ENCODE measurements at regions not wholly inside any gene's neighbourhood (a gene's known extent, or its start where the extent isn't known, plus 50 kb on each side); places are given as distances from the start of the nearest gene placed in this dataset.
A peak's percentile ranks its signal among the peaks of the same experiment; 100 is the strongest.
"Not testable (repeated sequence)": the region's sequence is repeated elsewhere in the genome, so short reads cannot be mapped to it uniquely, and the experiment has no call there.

DNA sequence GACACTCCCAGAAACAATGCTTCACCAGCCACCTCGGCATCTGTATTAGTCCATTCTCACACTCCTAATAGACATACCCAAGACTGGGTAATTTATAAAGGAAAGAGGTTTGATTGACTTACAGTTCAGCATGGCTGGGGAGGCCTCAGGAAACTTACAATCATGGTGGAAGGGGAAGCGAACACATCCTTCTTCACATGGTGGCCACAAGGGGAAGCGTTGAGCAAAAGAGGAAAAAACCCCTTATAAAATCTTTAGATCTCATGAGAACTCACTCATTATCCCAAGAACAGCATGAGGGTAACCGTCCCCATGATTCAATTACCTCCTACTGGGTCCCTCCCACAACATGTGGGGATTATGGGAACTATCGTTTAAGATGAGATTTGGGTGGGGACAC lies 140.9 kb downstream of the LIG4 start:
- not testable (repeated sequence) for DNase-seq

DNA sequence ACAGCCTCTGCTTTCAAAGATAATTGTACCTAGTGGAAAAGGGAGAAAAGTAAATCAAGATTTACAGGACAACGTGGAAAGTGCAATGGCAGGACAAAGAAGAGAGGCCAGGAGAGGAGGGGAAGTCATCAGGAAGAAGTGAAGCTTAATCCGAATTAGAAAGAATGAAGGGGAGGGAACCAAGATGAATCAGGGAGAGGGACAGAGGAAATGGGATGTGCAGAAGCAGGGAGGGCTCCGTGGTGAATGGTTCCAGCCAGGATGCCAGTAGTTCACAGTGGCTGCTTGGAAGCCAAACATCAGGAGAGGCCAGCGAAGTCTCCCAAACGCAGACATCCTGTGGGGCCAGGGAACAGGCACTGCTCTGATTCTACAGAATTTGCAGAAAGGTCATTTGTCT lies 144.4 kb downstream of the LIG4 start:
- DNase-seq, result no peak

DNA sequence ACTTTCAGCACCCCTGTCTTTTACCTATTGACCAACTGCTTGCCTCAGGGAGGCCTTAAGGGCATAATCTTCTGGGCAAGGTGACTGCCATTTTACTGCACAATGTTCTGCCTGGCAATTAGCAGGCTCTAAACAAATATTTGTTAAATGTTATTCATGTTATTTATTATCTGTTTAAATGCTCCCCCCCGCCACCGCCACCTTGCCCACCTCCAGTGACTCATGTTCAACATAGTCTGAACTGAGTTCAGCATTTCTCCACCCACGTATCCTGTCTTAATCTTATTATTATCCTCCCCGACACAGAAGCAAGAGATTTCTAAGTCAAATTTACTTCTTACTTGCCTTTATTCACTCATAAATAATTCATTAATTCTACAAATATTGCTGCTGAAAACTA lies 144.8 kb downstream of the LIG4 start:
- no peak for DNase-seq

DNA sequence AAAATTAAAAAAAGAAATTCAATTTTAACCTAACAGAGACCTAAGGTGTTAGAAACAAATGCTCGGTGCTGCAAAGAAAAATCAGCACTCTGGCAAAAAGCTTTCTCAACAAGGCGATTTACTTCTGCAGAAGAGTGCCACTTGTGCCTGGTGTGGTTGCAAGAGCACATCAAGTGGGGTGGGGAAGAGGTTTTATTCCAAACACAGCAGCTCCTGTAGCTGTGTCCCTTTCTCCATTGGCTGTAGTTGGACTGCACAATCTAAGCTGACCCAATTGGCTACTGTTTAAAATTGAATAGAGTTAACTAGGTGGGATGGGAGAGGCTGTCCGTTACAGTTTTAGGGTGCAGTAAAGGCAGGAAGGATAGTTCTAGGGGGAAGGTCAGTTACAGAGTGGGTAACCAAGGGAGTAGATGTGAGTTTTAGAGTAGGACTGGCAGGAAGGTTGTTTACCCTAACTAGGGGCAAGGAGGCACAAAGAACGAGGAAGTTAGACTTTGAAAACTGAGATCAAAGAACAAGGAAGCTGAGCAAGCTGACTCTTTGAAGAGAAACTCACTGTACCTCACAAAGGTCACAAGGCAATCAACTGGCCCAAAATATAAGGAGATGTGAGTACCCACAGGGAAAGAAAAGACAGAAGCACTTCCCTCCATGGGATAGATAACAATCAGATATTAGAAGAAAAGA lies 145.7 kb downstream of the LIG4 start:
- DNase-seq, result no peak

DNA sequence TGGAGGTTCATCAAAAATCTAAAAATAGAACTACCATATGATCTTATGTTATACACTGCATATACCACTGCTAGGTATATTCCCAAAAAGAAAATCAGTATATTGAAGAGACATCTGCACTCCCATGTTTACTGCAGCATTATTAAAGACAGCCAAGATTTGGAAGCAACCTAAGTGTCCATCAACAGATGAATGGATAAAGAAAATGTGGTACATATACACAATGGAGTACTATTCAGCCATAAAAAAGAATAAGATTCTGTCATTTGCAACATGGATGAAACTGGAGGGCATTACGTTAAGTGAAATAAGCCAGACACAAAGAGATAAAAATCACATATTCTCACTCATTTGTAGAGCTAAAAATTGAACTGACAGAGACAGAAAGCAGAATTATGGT lies 151.0 kb downstream of the LIG4 start:
- DNase-seq, result not testable (repeated sequence)

DNA sequence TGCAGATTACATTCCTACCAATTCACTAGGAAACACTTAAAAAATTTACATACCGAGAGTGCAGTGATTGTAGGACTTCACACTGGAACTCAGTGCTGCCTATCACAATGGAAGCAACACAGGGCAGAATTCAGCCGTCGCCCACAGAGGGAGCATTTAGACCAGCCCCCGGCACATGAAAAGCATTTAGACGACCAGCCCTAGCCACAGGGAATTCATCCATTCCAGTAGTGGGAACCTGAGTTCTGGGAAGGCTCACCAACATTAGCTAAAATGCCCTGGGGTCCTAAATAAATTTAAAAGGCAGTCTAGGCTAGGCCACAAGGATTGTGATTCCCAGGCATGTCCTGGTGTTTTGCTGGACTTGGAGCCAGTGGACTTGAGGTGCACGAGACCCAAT lies 155.2 kb downstream of the LIG4 start:
- no peak for DNase-seq

DNA sequence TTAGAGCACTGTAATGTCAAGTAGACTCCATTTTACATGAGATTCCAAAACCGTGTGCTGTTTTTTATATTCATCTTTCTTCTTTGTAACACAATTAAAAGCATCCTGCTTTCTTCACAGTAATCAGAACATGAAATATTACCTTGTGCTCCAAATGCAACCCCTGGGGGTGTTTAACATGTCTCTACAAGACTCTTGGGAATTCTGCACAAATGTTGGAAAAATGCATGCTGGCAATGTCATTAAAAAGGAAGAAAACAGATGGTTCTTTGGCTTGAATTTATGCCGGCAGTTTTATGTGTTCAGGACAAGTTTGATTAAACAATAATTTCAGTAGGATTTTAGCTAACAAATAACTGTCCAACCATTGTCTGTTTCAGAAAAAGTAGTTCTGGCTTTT lies 159.1 kb downstream of the LIG4 start:
- no peak for DNase-seq

DNA sequence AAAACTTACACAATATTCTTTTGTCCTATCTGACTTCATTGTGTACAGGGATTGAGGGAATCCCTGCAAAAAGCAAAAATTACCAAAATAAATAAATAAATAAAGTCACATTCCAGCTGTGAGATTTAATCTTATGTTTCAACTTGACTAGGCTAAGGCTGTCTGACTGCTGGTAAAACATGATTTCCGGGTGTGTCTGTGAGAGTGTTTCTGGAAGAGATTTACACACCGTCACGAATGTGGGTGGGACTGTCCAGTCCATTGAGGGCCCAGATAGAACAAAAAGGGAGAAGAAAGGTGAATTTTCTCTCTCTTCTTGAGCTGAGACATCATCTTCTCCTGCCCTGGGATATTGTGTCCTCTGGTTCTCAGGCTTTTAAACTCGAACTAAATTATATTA lies 166.1 kb downstream of the LIG4 start:
- DNase-seq, result no peak

DNA sequence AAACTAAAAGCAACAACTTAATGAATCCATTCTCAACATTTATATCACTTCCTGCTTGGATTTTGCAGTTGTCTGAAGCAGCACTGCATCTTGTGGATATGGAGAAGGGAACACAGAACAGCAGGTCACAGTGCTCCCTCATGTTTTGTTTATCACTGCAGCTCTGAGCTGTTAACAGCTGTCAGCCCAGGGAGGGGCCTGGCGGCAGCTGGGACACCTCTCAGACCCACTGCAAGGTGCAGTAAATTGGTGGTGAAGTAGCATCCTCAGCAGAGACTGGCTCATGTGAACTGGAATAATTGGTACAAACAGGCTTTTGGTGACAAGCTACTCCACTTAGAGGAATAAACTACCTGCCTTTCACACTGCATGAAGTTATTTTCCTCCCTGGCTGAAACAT lies 170.4 kb downstream of the LIG4 start:
- DNase-seq, result peak; percentile 60

DNA sequence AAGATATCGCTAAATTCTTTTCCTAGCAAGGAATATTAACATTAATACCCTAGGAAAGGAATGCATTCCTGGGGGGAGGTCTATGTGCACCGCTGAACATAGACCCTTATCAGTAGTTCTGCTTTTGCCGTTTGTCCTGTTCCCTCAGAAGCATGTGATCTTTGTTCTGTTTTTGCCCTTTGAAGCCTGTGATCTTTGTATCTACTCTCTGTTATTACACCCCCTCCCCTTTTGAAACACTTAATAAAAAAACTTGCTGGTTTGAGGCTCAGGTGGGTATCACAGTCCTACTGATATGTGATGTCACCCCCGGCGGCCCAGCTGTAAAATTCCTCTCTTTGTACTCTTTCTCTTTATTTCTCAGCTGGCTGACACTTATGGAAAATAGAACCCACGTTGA lies 172.5 kb downstream of the LIG4 start:
- not testable (repeated sequence) for DNase-seq

DNA sequence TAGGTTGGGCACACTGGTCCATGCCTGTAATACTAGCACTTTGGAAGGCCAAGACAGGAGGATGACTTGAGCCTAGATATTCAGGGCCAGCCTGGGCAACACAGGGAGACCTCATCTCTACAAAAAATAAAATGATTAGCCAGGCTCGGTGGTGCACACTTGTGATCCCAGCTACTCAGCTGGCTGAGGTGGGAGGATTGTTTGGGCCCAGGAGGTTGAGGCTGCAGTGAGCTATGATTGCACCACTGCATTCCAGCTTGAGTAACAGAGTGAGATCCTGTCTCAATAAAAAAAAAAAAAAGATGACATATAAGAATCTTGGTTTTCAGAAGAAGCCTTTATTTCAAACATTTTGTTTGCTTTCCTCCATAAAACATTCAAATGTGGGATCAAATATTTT lies 178.0 kb downstream of the LIG4 start:
- no peak for DNase-seq

DNA sequence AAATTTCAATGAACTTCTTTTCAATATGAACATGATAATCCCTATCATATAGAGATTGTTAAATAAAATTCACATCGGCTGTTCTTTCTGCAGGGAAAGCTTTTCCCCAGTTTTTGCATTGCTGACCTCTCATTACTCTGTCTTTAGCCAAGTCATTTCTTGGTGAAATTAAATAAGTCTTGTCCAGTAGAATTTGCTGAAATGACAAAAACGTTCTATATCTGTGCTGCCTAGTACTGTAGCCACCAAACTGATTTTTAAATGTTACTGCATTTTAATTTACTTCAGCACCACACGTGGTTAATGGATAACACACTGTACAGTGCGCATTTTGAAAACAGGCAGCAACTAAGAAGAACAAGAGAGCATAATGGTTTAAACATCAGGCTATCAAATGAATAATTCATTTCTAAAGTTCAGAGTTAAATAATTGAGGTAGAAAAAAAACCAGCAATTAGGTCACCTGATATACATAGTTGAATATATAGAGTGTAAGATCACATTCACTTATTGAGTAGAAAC lies 178.9 kb downstream of the LIG4 start:
- no peak for DNase-seq

DNA sequence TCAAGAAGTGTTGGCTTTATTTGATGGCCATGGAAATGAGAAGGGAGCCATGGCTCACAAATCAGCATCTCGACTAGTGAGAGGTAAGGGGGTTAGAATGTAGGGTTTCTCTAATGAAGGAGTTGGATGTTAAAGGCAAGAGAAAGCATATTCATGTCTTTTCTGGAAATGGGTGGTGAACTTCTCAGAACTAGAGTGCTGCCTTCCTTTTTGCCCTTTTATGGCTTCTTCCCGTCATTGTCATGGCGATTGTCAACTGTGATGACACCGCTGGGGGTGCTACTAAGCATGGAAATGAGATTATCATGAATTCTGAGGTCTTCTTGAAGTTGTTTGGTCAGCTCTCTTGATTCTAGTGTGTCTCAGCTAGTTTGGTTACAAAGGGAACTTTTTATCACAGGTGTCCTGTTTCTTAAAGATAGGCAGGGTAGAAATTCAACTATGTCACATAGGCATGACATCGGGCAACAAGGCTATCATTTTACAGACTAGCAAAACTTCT lies 180.4 kb downstream of the LIG4 start:
- DNase-seq, result no peak

DNA sequence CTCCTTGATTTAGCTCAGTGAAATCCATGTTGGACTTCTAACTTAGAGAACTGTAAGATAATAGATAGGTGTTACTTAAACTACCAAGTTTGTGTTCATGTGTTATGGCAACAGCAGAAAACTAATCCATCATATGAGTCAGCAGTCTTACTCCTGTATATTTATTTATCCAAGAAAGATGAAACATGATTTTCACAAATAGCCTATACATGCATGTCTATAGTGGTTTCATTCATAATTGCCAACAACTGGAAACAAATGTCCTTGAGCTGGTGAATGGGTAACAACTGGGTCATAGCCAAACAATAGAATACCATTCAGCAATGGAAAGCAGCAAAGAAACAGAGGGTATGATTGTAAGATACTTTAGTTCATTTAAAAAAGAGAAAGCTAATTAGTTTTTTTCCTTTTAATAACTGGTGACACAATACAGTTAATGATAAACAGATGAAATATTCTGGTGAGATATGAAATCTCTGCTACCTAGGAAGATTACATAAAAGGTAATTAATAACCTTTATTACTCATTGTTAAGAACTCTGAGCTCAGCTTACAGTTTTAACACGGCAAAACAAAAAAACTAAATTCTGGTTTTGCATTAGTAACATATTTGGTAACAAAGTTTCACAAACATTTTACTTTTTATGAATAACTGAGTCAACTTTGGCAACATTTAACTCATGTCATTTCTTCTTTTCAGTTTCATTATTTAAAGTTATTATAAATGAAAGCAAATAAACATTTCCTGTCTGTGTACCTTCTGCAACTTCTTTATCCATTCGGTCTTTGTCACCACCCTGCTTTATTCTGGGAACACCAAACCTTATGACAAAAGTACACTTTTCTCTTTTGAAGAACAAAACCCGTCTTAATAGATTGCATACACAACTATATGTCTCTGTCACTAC lies 181.3 kb downstream of the LIG4 start:
- DNase-seq, result no peak

DNA sequence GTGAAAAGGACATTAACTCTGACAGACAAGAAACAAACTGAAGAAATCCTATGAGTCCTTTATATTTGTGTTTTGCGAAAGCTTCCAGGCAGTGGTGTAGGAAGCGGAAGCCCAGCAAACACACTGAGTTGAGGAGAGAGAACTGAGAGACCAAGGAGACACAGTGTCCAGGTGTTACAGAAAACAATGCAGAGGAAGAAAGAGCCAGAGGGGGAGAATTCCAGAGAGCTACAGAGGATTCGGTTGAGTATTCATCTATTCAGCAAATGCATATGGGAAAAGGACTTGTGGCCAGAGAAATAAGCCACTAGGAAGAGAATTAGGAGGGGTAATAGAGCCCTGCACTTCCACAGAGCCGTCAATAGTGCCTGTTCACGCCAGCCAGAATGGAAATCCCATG lies 183.5 kb downstream of the LIG4 start:
- DNase-seq, result no peak

DNA sequence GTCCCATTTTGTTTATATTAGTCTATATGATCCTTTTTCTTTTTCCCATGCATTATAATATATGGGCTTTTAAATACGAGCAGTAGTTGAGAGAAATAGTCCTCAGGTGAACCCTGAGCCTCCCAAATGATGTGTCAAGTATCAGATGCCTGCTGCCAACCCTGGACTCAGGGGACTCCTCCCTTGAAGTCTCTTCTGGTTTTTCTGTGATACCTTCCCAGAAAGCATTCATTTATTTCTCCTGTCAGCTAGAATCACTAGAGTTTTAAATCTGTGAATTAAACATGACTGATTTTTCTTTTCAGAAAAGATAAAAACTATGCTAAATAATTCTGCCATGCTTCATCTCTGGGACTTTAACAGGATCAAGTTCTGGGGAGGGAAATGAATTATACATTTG lies 184.6 kb downstream of the LIG4 start:
- DNase-seq, result no peak

DNA sequence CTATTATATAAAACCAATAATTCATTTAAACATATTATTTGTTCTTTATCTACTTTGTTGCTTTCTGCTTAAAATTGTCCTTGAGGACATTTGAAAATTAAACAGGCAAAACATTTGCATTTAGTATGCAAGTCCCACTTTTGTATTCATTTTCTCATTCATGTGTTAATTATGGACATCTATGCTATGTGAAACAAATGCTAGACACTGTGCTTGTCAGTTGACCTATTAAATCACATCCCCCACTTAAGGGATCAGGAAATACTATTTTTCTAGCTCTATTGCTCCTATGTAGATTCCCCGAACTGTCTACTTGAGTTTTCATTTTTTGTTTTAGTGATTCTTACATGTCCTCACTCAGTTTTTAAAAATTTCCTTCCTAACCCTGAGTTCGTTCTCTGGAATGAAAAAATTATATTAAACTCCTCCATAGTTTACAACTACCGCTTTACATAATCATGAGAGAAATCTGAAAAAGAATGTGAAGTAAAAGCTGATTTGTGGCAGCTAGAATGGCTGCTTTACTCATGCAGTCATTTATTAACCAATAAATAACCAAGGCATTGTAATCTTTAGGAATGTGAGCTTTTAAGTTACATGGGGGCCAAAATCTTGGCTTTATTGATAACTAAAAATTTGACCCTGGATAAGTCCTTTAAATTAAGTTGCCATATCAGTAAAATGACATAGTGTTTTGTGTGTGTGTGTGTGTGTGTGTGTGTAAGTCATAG lies 188.5 kb downstream of the LIG4 start:
- DNase-seq, result no peak

DNA sequence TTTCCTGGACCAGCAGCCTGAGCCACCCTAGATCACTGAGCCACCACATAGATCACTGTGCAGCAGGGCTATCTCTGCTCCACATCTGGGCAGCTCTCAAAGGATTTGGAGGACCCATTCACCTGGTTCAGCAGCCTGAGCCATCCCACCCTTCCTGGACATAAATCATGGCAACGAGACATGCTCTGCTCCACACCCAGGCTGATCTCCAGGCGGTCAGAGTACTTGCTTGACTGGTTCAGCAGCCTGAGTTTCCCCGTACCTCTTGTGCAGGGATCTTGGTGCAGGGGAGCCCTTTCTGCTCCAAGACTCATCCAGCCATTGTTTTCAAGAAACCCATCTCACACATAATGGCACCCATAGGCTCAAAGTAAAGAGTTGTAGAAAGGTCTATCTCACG lies 195.3 kb downstream of the LIG4 start:
- no peak for DNase-seq

DNA sequence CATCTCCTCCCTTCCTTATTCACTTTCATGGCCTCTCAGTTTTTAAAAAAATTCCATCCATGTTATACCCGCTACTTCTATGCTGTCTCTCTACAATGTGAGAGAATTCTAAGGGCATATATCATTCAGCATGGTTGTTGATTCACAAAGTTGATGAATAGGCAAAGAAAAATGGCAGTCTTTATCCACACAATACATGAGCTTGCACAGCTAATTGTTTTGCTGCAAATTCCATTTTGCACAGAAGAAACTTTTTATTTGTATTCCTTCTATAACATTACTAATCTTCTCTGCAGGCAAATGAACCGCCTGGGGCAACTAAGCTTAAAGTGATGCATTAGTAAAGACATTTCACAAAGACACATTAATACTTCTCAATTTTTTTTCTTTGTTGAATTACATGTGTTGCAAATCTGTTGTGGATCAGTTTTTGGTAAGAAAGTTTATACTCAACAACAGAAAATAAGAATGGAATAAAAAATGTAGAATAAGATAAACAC lies 196.9 kb downstream of the LIG4 start:
- DNase-seq, result no peak

DNA sequence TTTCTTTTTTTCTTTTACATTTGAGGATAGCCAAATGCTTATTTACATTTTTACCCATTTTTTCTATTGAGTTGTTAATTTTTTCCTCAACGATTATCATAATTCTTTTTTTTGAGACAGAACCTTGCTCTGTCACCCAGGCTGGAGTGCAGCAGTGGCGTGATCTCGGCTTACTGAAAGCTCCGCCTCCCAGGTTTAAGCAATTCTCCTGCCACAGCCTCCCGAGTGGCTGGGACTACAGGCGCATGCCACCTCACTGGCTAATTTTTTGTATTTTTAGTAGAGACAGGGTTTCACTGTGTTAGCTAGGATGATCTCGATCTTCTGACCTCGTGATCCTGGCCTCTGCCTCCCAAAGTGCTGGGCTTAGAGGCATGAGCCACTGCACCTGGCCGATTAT lies 208.7 kb downstream of the LIG4 start:
- no peak for DNase-seq

DNA sequence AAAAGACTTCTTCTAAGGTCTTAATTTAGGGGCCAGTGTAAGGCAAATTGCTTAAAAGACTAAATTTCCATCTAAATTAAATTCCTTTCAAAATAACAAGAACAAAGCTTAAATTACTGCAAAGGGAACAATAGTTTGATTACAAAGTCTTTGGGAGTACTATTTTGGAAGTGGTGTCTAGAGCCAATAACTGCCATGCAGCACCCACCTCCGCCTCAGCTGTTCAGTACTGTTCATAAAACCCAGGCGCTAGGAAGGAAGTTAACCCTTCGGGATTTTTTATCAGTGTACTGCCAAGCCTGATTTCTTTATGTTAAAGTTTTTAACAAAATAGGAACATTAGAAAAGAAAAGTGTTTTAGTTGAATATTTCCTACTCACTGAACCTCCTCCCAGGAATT lies 210.1 kb downstream of the LIG4 start:
- peak; percentile 11 for DNase-seq

DNA sequence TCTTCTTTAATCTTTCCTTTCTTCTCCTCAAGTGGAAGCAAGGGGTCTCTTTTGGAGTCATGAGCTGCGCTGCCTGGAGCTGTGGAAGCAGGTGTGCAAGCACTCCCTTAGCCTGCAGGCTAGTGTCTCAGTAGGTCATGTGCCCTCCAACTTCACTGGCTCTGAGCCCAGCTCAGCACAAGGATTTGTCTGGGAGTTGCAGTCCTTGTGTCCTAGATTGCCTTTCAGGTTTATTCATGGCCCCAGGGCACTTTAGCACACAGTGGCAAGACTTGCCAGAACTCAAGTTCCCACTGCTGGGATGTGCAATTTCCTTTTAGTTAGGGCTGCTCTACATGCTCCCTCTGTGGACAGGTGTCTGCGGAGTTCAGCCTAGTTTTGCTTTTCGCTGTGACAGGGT lies 211.7 kb downstream of the LIG4 start:
- DNase-seq, result peak; percentile 98

DNA sequence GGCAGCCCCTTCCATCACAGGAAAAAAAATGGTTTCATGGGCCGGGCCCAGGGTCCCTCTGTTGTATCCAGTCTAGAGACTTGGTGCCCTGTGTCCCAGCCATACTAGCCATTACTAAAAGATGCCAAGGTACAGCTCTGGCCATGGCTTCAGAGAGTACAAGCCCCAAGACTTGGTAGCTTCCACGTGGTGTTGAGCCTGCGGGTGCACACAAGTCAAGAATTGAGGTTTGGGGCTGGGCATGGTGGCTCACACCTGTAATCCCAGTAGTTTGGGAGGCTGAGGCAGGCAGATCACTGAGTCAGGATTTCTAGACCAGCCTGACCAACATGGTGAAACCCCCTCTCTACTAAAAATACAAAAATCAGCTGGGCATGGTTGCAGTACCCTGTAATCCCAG lies 214.3 kb downstream of the LIG4 start:
- DNase-seq, result no peak
